ENCODE measurements at regions not wholly inside any gene's neighbourhood (a gene's known extent, or its start where the extent isn't known, plus 50 kb on each side); places are given as distances from the start of the nearest gene placed in this dataset.

- Mint-ChIP-seq H3K36me3 (no peaks in the 10 kb centered on the region), H3K4me3 (no peak overlapping the region), H3K4me1 (no peaks in the 10 kb centered on the region), H3K9me3 (peaks cover 21% of the 10 kb centered on the region), H3K27ac (no peak overlapping the region)
- ATAC-seq (no peak), DNase-seq (ENCODE audit: low spot score in 2 of 2) (no peak)
Observed at GRCh38 chr2:83081826-83082690, 1377.0 kb downstream of the SUCLG1 start.

GRCh38 chr2:83079007-83079406 lies 1380.1 kb downstream of the SUCLG1 start:
- Mint-ChIP-seq H3K9me3 (peaks cover 23% of the 10 kb centered on the region), H3K36me3 (no peaks in the 10 kb centered on the region)

GRCh38 chr2:83072767-83073166 lies 1386.3 kb downstream of the SUCLG1 start:
- Mint-ChIP-seq H3K27ac (no peak overlapping the region), H3K4me1 (no peaks in the 10 kb centered on the region), H3K36me3 (no peaks in the 10 kb centered on the region), H3K9me3 (peaks cover 19% of the 10 kb centered on the region), H3K4me3 (no peak overlapping the region)
- DNase-seq (ENCODE audit: low spot score in 2 of 2) (no peak), ATAC-seq (no peak)

More at GRCh38 chr2:83079007-83079406, 1380.1 kb downstream of the SUCLG1 start:
- H3K4me1 Mint-ChIP-seq = no peaks in the 10 kb centered on the region
- ATAC-seq (no peak), DNase-seq (ENCODE audit: low spot score in 2 of 2) (no peak)
- H3K27ac Mint-ChIP-seq = no peak overlapping the region
- no peak overlapping the region for H3K4me3 Mint-ChIP-seq

- no peak for ATAC-seq
- Mint-ChIP-seq H3K4me3 (no peak overlapping the region), H3K27ac (no peak overlapping the region), H3K4me1 (no peaks in the 10 kb centered on the region), H3K36me3 (no peaks in the 10 kb centered on the region), H3K9me3 (peaks cover 20% of the 10 kb centered on the region)
- no peak for DNase-seq (ENCODE audit: low spot score in 2 of 2)
Observed at GRCh38 chr2:83071914-83072313, 1387.2 kb downstream of the SUCLG1 start.

- Mint-ChIP-seq H3K4me3 (no peak overlapping the region), H3K27ac (no peak overlapping the region), H3K4me1 (no peaks in the 10 kb centered on the region), H3K9me3 (peaks cover 21% of the 10 kb centered on the region), H3K36me3 (no peaks in the 10 kb centered on the region)
- ATAC-seq = no peak
- DNase-seq (ENCODE audit: low spot score in 2 of 2) = no peak
Observed at GRCh38 chr2:83071352-83071751, 1387.7 kb downstream of the SUCLG1 start.

- ATAC-seq = no peak
- Mint-ChIP-seq H3K4me3 (no peak overlapping the region), H3K36me3 (no peaks in the 10 kb centered on the region), H3K27ac (no peak overlapping the region), H3K4me1 (no peaks in the 10 kb centered on the region), H3K9me3 (peaks cover 11% of the 10 kb centered on the region)
- DNase-seq (ENCODE audit: low spot score in 2 of 2) = no peak
Observed at GRCh38 chr2:83069724-83070123, 1389.4 kb downstream of the SUCLG1 start.

- ATAC-seq (no peak), DNase-seq (ENCODE audit: low spot score in 2 of 2) (no peak)
- H3K27ac Mint-ChIP-seq = no peak overlapping the region
- H3K36me3 Mint-ChIP-seq = no peaks in the 10 kb centered on the region
- no peaks in the 10 kb centered on the region for H3K4me1 Mint-ChIP-seq
- peaks cover 11% of the 10 kb centered on the region for H3K9me3 Mint-ChIP-seq
- no peak overlapping the region for H3K4me3 Mint-ChIP-seq
Observed at GRCh38 chr2:83068714-83069113, 1390.4 kb downstream of the SUCLG1 start.

GRCh38 chr2:83067947-83068346 lies 1391.1 kb downstream of the SUCLG1 start:
- Mint-ChIP-seq H3K4me3 (no peak overlapping the region), H3K27ac (no peak overlapping the region), H3K36me3 (no peaks in the 10 kb centered on the region), H3K9me3 (peaks cover 11% of the 10 kb centered on the region), H3K4me1 (no peaks in the 10 kb centered on the region)
- no peak for DNase-seq (ENCODE audit: low spot score in 2 of 2)
- no peak for ATAC-seq

GRCh38 chr2:83063933-83064332 lies 1395.1 kb downstream of the SUCLG1 start:
- DNase-seq (ENCODE audit: low spot score in 2 of 2) (no peak), ATAC-seq (no peak)
- no peaks in the 10 kb centered on the region for H3K36me3 Mint-ChIP-seq
- no peak overlapping the region for H3K27ac Mint-ChIP-seq
- H3K4me3 Mint-ChIP-seq = no peak overlapping the region
- peaks cover 6% of the 10 kb centered on the region for H3K9me3 Mint-ChIP-seq
- H3K4me1 Mint-ChIP-seq = no peaks in the 10 kb centered on the region

GRCh38 chr2:83063511-83063910 lies 1395.6 kb downstream of the SUCLG1 start:
- H3K27ac Mint-ChIP-seq = no peak overlapping the region
- peaks cover 9% of the 10 kb centered on the region for H3K9me3 Mint-ChIP-seq
- ATAC-seq (no peak), DNase-seq (ENCODE audit: low spot score in 2 of 2) (no peak)
- H3K4me3 Mint-ChIP-seq = no peak overlapping the region
- no peaks in the 10 kb centered on the region for H3K4me1 Mint-ChIP-seq
- H3K36me3 Mint-ChIP-seq = no peaks in the 10 kb centered on the region

GRCh38 chr2:83058683-83059082 lies 1400.4 kb downstream of the SUCLG1 start:
- H3K27ac Mint-ChIP-seq = no peak overlapping the region
- H3K4me3 Mint-ChIP-seq = no peak overlapping the region

GRCh38 chr2:83055376-83056010 lies 1403.6 kb downstream of the SUCLG1 start:
- Mint-ChIP-seq H3K27ac (no peak overlapping the region), H3K9me3 (peaks cover 7% of the 10 kb centered on the region), H3K4me3 (no peak overlapping the region), H3K4me1 (no peaks in the 10 kb centered on the region), H3K36me3 (no peaks in the 10 kb centered on the region)
- DNase-seq (ENCODE audit: low spot score in 2 of 2) (no peak), ATAC-seq (no peak)

More at GRCh38 chr2:83058683-83059082, 1400.4 kb downstream of the SUCLG1 start:
- ATAC-seq (no peak), DNase-seq (ENCODE audit: low spot score in 2 of 2) (no peak)
- Mint-ChIP-seq H3K9me3 (peaks cover 3% of the 10 kb centered on the region), H3K4me1 (no peaks in the 10 kb centered on the region), H3K36me3 (no peaks in the 10 kb centered on the region)

GRCh38 chr2:83054751-83055150 lies 1404.3 kb downstream of the SUCLG1 start:
- H3K4me3 Mint-ChIP-seq = no peak overlapping the region
- H3K36me3 Mint-ChIP-seq = no peaks in the 10 kb centered on the region
- DNase-seq (ENCODE audit: low spot score in 2 of 2) (no peak), ATAC-seq (no peak)
- H3K27ac Mint-ChIP-seq = no peak overlapping the region
- no peaks in the 10 kb centered on the region for H3K4me1 Mint-ChIP-seq
- H3K9me3 Mint-ChIP-seq = peaks cover 7% of the 10 kb centered on the region

- no peak overlapping the region for H3K27ac Mint-ChIP-seq
- peaks cover 4% of the 10 kb centered on the region for H3K9me3 Mint-ChIP-seq
- no peaks in the 10 kb centered on the region for H3K36me3 Mint-ChIP-seq
- DNase-seq (ENCODE audit: low spot score in 2 of 2) = no peak
- H3K4me1 Mint-ChIP-seq = no peaks in the 10 kb centered on the region
- ATAC-seq = no peak
- no peak overlapping the region for H3K4me3 Mint-ChIP-seq
Observed at GRCh38 chr2:83051538-83052170, 1407.4 kb downstream of the SUCLG1 start.

- DNase-seq (ENCODE audit: low spot score in 2 of 2) = no peak
- Mint-ChIP-seq H3K4me1 (no peaks in the 10 kb centered on the region), H3K27ac (no peak overlapping the region), H3K4me3 (no peak overlapping the region), H3K36me3 (no peaks in the 10 kb centered on the region), H3K9me3 (peaks cover 11% of the 10 kb centered on the region)
- no peak for ATAC-seq
Observed at GRCh38 chr2:83042053-83042452, 1417.0 kb downstream of the SUCLG1 start.
